ENCODE measurements at regions not wholly inside any gene's neighbourhood (a gene's known extent, or its start where the extent isn't known, plus 50 kb on each side); places are given as distances from the start of the nearest gene placed in this dataset.

- TF ChIP-seq ELK1 (IDR thresholded peaks at IDR 0.05; ENCODE audit: borderline replicate concordance, low read depth, low read length), result no peak
- no peak for TF ChIP-seq CTCF (conservative IDR thresholded peaks at IDR 0.05; ENCODE audit: low read depth, low read length)
- no peak for TF ChIP-seq RAD21 (IDR thresholded peaks at IDR 0.05; ENCODE audit: low read length)
- TF ChIP-seq SMC3 (IDR thresholded peaks at IDR 0.05; ENCODE audit: low read depth, low read length), result no peak
- TF ChIP-seq POLR2A (IDR thresholded peaks at IDR 0.05; ENCODE audit: low read depth, low read length), result no peak
Measured at GRCh38 chr10:31660300-31660699, 268.3 kb downstream of the ARHGAP12 start.
